NCI-H128 (cell line): ENCODE measurements at regions not wholly inside any gene's neighbourhood (a gene's known extent, or its start where the extent isn't known, plus 50 kb on each side); places are given as distances from the start of the nearest gene placed in this dataset.
"Not testable (repeated sequence)": the region's sequence is repeated elsewhere in the genome, so short reads cannot be mapped to it uniquely, and the experiment has no call there.

Experiments used
- DNase-seq: peaks from one replicate; lab custom pipeline; 2025; ENCODE audit not compliant: unreplicated experiment; lab: John Stamatoyannopoulos, UW

DNA sequence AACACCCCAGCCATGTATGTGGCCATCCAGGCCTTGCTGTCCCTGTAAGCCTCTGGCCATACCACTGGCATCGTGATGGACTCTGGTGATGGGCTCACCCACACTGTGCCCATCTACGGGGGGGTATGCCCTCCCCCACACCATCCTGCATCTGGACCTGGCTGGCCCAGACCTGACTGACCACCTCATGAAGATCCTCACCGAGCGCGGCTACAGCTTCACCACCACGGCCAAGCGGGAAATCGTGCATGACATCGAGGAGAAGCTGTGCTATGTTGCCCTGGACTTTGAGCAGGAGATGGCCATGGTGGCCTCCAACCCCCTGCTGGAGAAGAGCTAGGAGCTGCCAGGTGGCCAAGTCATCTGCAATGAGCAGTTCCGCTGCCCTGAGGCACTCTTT, 80.4 kb upstream of the ZCCHC2 start:
- DNase-seq, result no peak

DNA sequence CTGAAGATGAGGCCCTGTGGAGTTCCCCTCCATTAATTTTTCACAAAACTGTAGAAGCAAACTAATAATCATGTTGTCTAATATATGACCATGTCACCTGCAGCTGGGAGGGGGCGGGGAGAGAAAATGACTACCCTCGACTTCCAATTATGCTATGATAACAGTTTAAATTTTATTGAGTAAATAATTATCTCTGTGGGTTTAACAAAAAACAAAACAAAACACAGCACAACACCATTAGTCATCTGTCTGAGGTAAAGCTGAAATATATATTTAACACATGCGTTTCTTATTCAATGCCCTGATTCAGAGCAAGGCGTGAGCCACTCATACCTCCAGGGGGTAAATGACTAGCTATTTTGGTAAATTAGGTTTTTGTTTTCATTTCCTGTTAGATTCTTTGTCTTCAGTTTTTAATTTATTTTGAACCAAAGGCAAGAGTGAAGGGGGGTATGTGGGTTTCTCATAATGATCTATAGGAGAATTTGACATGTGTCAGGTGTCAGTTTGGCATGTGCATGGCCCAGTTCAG, 77.4 kb upstream of the ZCCHC2 start:
- DNase-seq, result no peak

GRCh38 chr18:62446511-62446910, 76.3 kb upstream of the ZCCHC2 start:
- DNase-seq, result no peak

DNA sequence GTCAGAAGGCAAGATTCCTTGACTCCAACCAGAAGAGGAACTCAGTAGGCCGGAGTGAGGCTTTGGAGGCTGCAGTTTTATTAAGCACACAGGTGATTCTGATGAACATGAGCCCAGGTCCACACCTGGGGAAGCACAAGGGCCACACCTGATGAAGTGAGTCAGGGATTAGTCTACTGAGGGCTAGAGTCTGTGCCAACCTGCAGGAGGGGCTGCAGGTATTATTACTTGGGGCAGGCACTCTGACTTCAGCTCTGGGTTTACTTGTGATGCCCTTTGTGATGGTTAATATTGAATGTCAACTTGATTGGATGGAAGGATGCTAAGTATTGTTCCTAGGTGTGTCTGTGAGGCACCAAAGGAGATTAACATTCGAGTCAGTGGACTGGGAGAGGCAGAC, 75.2 kb upstream of the ZCCHC2 start:
- DNase-seq, result no peak

DNA sequence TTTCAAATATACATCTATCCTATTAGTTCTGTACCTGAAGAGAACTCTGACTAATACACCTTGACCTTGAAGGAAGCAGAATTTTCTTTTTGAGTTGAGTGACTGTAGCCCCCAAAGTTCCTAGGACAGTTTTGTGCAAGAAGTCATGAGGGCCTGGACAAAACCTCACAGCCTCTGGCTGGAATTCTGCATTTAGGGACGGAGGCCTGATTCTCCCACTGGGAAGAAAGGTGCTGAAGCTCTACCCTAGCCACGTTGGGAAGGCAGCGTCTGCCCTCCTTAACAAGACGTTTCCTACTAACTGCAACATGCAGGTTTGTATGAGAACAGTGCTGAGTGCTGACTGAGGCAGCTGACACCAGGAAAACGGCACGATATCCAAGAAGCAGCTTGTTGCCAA, 74.4 kb upstream of the ZCCHC2 start:
- DNase-seq, result no peak

- DNase-seq, result no peak
These were observed 73.2 kb upstream of the ZCCHC2 start for GRCh38 chr18:62449490-62450104.

DNA sequence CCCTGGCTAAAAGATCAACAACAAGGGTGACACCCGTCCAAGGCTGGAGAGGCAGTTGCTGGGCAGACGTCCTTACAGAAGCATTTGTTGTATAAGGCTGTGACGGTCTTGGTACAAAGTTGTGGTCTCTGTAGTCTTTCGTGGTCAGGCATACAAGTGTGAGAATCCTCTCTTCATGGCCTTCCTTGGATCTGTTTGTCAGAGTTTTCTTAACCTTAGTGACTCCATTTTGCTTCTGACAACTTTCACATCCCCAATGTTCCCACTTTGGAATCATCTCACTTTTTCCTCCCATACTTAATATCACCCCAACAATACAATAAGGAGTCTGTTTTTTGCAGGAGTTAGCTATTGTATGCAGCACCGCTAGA, 72.7 kb upstream of the ZCCHC2 start:
- DNase-seq, result no peak

DNA sequence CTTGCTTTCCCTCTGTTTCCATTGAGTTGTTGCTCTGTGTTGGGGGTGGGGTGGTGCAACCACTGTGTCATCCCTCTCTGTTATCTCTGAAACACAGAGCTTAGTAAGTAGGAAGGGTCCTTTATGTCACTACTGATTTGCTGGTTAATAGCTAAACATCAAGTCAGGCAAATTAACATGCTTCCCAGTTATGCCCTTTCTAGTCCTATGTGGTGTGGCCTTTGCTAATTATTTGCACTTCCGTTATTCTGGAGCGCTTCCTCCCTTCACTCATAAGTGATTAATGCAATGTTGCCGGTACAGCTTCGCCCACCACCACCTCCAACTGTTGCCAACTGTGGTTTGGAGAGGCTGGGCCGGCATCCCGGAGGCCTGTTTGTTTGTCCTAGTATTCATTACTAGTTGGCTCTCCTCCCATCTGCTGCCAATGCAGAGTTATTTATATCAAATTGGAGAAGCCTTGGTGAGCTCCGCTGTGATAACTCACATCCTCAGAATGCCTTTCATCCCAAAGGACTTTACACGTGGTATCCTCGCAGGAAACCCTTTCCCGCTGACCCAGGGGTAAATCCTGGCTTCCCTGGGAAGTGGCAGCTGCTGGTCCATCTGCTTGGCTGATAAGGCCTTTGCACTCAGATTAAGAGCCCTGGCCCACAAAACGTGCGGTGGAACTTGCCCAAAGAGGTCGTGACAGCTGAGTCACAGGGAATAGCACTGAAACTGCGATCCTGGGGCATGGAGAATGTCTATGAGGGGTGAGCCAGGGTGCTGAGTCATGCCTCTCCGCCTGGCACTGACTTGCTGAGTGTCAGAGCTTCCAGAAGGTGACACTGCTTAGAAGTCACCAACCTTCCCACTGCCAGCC, 72.0 kb upstream of the ZCCHC2 start:
- DNase-seq, result peak; percentile 41

GRCh38 chr18:62452280-62452831, 70.5 kb upstream of the ZCCHC2 start:
- DNase-seq, result no peak

DNA sequence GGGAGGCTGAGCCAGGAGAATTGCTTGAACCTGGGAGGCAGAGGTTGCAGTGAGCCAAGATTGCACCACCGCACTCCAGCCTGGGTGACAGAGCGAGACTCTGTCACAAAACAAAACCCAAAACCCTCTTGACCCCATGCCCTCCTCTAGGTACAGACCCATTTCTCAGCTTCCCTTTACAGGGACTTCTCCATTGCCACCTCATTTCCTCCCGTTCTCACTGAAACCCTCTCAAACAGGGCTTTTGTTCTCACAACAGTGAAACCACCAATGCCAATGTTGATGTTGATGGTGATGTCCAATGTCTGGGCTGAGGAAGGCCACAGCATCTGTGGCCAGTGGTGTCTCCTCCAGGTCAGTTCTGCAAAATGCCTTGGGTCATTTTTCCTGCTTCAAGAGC, 69.0 kb upstream of the ZCCHC2 start:
- no peak for DNase-seq

GRCh38 chr18:62454527-62454926, 68.3 kb upstream of the ZCCHC2 start:
- DNase-seq, result no peak

- no peak for DNase-seq
These were observed 67.6 kb upstream of the ZCCHC2 start for GRCh38 chr18:62455222-62455621.

DNA sequence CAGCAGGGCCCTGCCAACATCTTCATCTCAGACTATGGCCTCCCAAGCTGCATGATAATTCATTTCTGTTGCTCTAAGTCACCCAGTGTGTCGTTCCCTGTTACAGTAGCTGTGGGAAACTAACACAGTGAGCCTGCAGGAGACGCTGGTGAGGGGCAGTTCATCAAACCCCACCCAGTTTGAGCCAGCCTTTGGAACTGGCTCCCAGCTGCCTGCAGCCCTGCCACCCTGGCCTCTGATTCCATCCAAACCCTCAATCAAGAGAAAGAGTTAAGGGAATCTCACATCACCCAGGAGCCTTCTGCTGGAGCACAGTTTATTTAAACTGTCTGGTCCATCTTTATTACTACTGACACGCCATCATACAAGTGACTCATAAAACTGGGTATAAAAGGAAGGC, 64.9 kb upstream of the ZCCHC2 start:
- no peak for DNase-seq

DNA sequence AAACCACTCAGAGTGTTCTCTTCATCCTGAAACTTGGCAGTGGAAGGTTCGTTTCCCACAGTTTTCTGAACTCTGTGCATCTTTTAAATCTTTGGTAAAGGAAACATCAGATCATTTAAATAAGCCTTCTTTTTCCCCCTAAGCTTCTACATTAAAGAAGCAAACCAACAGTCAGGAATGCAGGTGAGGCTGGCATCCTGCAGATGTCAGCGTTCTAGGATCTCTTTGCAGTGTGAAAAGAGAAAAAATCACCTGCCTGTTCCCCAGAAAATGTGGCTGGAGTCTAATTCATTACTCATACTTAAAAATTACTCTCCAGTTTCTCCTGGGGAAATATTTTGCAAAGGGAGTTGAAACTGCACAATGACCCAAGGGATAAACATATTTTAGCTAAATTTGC, 64.5 kb upstream of the ZCCHC2 start:
- no peak for DNase-seq

DNA sequence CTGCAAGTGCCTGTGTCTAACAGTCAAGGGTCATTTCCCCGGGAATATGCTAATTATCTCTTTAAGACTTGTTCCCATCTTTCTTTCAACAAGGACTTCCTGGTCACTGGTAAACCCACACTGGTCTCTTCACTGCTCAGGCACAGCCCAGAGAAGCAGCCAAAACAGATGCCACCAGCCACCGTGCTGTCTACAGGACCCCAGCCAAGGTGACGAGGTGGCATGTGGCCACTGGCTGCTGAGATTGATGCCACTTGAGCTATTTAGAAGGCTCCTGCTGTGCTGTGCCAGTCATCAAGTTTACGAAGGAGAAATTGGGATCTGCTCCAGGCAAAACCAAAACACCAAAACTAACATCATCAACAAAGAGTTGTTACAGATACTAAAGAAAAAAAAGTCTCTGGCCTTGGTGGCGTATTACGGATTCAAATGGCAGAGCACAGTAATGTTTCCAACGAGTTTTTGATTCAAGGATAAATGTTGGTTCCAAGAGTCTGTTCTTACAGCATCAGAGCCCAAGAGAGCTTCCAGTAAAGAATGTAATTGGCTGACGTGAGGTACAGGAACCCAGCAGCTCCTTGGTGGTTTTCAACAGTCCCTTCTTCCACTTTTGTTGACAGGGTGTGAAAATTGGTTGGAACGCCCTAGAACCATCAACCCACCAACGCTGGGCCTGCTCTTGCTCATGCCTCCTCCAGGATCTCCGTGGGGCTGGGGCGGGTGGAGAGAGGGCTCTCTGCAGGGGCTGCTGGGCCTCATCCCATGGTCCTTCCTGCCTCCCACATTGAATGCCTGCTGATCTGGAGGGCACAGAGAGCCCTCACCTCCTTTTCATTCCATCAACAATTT, 63.7 kb upstream of the ZCCHC2 start:
- DNase-seq, result no peak

- no peak for DNase-seq
These were observed 61.9 kb upstream of the ZCCHC2 start for GRCh38 chr18:62460851-62461300.

DNA sequence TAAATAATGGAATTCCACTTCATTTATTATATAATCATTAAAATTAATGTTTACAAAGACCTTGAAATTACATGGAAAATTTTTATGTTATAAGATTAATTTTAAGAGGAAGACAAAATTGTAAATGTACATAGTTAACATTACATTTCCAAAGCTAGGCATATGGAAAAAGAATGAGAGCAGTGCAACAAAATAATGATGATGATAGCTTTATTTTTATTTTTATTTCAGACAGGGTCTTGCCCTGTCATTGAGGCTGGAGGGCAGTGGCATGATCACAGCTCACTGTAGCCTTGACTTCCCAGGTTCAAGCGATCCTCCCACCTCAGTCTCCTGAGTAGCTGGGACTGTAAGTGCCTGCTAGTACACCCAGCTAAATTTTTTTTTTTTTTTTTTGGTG, 61.2 kb upstream of the ZCCHC2 start:
- no peak for DNase-seq

DNA sequence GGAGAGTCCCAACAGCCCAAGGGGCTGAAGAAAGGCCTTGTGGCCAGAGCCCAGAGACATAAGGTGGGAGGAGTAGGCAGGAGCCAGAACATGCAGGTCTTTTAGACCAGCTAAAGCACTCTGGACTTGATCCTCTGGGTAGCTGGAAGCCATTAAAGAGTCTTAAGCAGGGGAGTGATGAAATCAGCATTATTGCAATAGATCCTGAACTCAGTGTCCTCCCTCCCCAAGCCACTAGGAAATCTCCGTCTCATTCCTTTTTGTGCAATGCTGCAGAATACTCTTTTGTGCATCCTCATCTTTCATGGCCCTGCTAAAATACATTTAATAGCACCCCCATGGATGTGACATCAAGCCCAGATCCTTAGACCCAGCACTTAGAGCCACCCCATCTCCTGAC, 58.6 kb upstream of the ZCCHC2 start:
- no peak for DNase-seq

GRCh38 chr18:62469131-62469530, 53.7 kb upstream of the ZCCHC2 start:
- not testable (repeated sequence) for DNase-seq
